Activated T-cell treated with anti-CD3 and anti-CD28 coated beads, Interleukin-2, amount 50 U/mL, for 24 hours (primary cell): ENCODE measurements at regions not wholly inside any gene's neighbourhood (a gene's known extent, or its start where the extent isn't known, plus 50 kb on each side); places are given as distances from the start of the nearest gene placed in this dataset.

Experiments used
- DNase-seq: peaks from one replicate; pipeline ENCODE4 v3.0.0-alpha.2; 2020
- H3K27ac Mint-ChIP-seq: 2 replicates; pipeline ENCODE4 v1.8.0; 2020; ENCODE audit warnings: mild to moderate bottlenecking, mixed read lengths
- H3K27me3 Mint-ChIP-seq: 2 replicates; pipeline ENCODE4 v1.8.0; 2020; ENCODE audit warnings: mixed read lengths
- H3K36me3 Mint-ChIP-seq: 2 replicates; pipeline ENCODE4 v1.8.0; 2020; ENCODE audit warnings: low read depth, mixed read lengths
- H3K4me1 Mint-ChIP-seq: 2 replicates; pipeline ENCODE4 v1.8.0; 2020; ENCODE audit warnings: low read depth, mixed read lengths
- H3K4me3 Mint-ChIP-seq: 2 replicates; pipeline ENCODE4 v1.8.0; 2020; ENCODE audit warnings: mild to moderate bottlenecking, moderate library complexity, mixed read lengths
- H3K9me3 Mint-ChIP-seq: 2 replicates; pipeline ENCODE4 v1.8.0; 2020; ENCODE audit warnings: mixed read lengths

- peaks cover 79% of the 10 kb centered on the region for H3K4me1 Mint-ChIP-seq
- peak; percentile 60 for DNase-seq
- peaks cover 41% of the 10 kb centered on the region for H3K36me3 Mint-ChIP-seq
- H3K4me3 Mint-ChIP-seq, result peak overlapping the region; percentile 86
- H3K27ac Mint-ChIP-seq, result peak overlapping the region; percentile 99
- peaks cover 10% of the 10 kb centered on the region for H3K9me3 Mint-ChIP-seq
- H3K27me3 Mint-ChIP-seq, result no peaks in the 10 kb centered on the region
Observed at GRCh38 chr13:42393573-42394360, 121.8 kb downstream of the AKAP11 start.

- Mint-ChIP-seq H3K4me1 (peaks cover 79% of the 10 kb centered on the region), H3K27me3 (no peaks in the 10 kb centered on the region), H3K9me3 (peaks cover 10% of the 10 kb centered on the region), H3K27ac (peak overlapping the region; percentile 99), H3K36me3 (peaks cover 43% of the 10 kb centered on the region), H3K4me3 (peak overlapping the region; percentile 86)
- no peak for DNase-seq
Observed at GRCh38 chr13:42394361-42394708, 122.4 kb downstream of the AKAP11 start.

- Mint-ChIP-seq H3K4me1 (peaks cover 81% of the 10 kb centered on the region), H3K9me3 (peaks cover 12% of the 10 kb centered on the region), H3K36me3 (peaks cover 46% of the 10 kb centered on the region), H3K4me3 (peak overlapping the region; percentile 86), H3K27me3 (no peaks in the 10 kb centered on the region), H3K27ac (peak overlapping the region; percentile 99)
- no peak for DNase-seq
Observed at GRCh38 chr13:42394711-42395085, 122.7 kb downstream of the AKAP11 start.

- Mint-ChIP-seq H3K36me3 (peaks cover 49% of the 10 kb centered on the region), H3K9me3 (peaks cover 13% of the 10 kb centered on the region), H3K4me1 (peaks cover 86% of the 10 kb centered on the region), H3K27me3 (no peaks in the 10 kb centered on the region), H3K27ac (peak overlapping the region; percentile 99), H3K4me3 (peak overlapping the region; percentile 86)
- DNase-seq, result peak; percentile 68
Observed at GRCh38 chr13:42395086-42395821, 123.3 kb downstream of the AKAP11 start.

GRCh38 chr13:42396501-42396900 lies 124.5 kb downstream of the AKAP11 start:
- peaks cover 51% of the 10 kb centered on the region for H3K36me3 Mint-ChIP-seq
- H3K27ac Mint-ChIP-seq, result peak overlapping the region; percentile 99
- H3K4me3 Mint-ChIP-seq, result peak overlapping the region; percentile 86
- peaks cover 9% of the 10 kb centered on the region for H3K9me3 Mint-ChIP-seq
- H3K27me3 Mint-ChIP-seq, result no peaks in the 10 kb centered on the region
- H3K4me1 Mint-ChIP-seq, result peaks cover 89% of the 10 kb centered on the region
- peak; percentile 75 for DNase-seq

- Mint-ChIP-seq H3K4me1 (peaks cover 89% of the 10 kb centered on the region), H3K27me3 (no peaks in the 10 kb centered on the region), H3K9me3 (peaks cover 9% of the 10 kb centered on the region), H3K4me3 (peak overlapping the region; percentile 86), H3K36me3 (peaks cover 51% of the 10 kb centered on the region), H3K27ac (peak overlapping the region; percentile 99)
- DNase-seq, result no peak
Observed at GRCh38 chr13:42396901-42397655, 125.1 kb downstream of the AKAP11 start.

- peak overlapping the region; percentile 16 for H3K27ac Mint-ChIP-seq
- no peak for DNase-seq
- H3K4me3 Mint-ChIP-seq, result no peak overlapping the region
- H3K27me3 Mint-ChIP-seq, result no peaks in the 10 kb centered on the region
- peaks cover 50% of the 10 kb centered on the region for H3K36me3 Mint-ChIP-seq
- peaks cover 9% of the 10 kb centered on the region for H3K9me3 Mint-ChIP-seq
- H3K4me1 Mint-ChIP-seq, result peaks cover 86% of the 10 kb centered on the region
Observed at GRCh38 chr13:42398533-42398932, 126.6 kb downstream of the AKAP11 start.

- DNase-seq, result no peak
- H3K27ac Mint-ChIP-seq, result peak overlapping the region; percentile 16
- H3K4me1 Mint-ChIP-seq, result peaks cover 83% of the 10 kb centered on the region
- no peaks in the 10 kb centered on the region for H3K27me3 Mint-ChIP-seq
- no peak overlapping the region for H3K4me3 Mint-ChIP-seq
- peaks cover 43% of the 10 kb centered on the region for H3K36me3 Mint-ChIP-seq
- H3K9me3 Mint-ChIP-seq, result peaks cover 9% of the 10 kb centered on the region
Observed at GRCh38 chr13:42400188-42400833, 128.4 kb downstream of the AKAP11 start.

- Mint-ChIP-seq H3K27ac (no peak overlapping the region), H3K36me3 (peaks cover 38% of the 10 kb centered on the region)
Observed at GRCh38 chr13:42401376-42401775, 129.4 kb downstream of the AKAP11 start.

GRCh38 chr13:42405665-42406390 lies 133.9 kb downstream of the AKAP11 start:
- Mint-ChIP-seq H3K9me3 (no peaks in the 10 kb centered on the region), H3K27ac (peak overlapping the region; percentile 96), H3K4me1 (peaks cover 68% of the 10 kb centered on the region), H3K27me3 (no peaks in the 10 kb centered on the region), H3K4me3 (peak overlapping the region; percentile 58), H3K36me3 (peaks cover 18% of the 10 kb centered on the region)
- DNase-seq, result peak; percentile 67

More at GRCh38 chr13:42401376-42401775, 129.4 kb downstream of the AKAP11 start:
- Mint-ChIP-seq H3K9me3 (peaks cover 9% of the 10 kb centered on the region), H3K27me3 (no peaks in the 10 kb centered on the region), H3K4me3 (no peak overlapping the region), H3K4me1 (peaks cover 85% of the 10 kb centered on the region)
- DNase-seq, result no peak

GRCh38 chr13:42409075-42409474 lies 137.1 kb downstream of the AKAP11 start:
- Mint-ChIP-seq H3K36me3 (peaks cover 28% of the 10 kb centered on the region), H3K4me1 (peaks cover 60% of the 10 kb centered on the region), H3K4me3 (no peak overlapping the region), H3K27me3 (no peaks in the 10 kb centered on the region), H3K9me3 (no peaks in the 10 kb centered on the region), H3K27ac (no peak overlapping the region)
- no peak for DNase-seq

GRCh38 chr13:42409551-42409950 lies 137.6 kb downstream of the AKAP11 start:
- peaks cover 28% of the 10 kb centered on the region for H3K36me3 Mint-ChIP-seq
- no peak overlapping the region for H3K4me3 Mint-ChIP-seq
- no peaks in the 10 kb centered on the region for H3K9me3 Mint-ChIP-seq
- no peak overlapping the region for H3K27ac Mint-ChIP-seq
- H3K27me3 Mint-ChIP-seq, result no peaks in the 10 kb centered on the region
- no peak for DNase-seq
- H3K4me1 Mint-ChIP-seq, result peaks cover 58% of the 10 kb centered on the region

GRCh38 chr13:42412812-42413483 lies 141.0 kb downstream of the AKAP11 start:
- Mint-ChIP-seq H3K9me3 (no peaks in the 10 kb centered on the region), H3K27me3 (no peaks in the 10 kb centered on the region), H3K36me3 (peaks cover 17% of the 10 kb centered on the region), H3K4me1 (peaks cover 33% of the 10 kb centered on the region), H3K27ac (peak overlapping the region; percentile 29), H3K4me3 (no peak overlapping the region)
- DNase-seq, result no peak
